ENCODE measurements at regions not wholly inside any gene's neighbourhood (a gene's known extent, or its start where the extent isn't known, plus 50 kb on each side); places are given as distances from the start of the nearest gene placed in this dataset.

GRCh38 chr2:126307740-126308139 is 348.2 kb upstream of the GYPC start:
- H3K27ac ChIP-seq (ENCODE audit: low read length) = no peak overlapping the region
- H3K9me3 ChIP-seq (ENCODE audit: low read length) = no peaks in the 10 kb centered on the region; the same call in 1 of the 2 replicates
- BruUV-seq (replicated peaks) = no TSS peak
- no peak for ATAC-seq
- no peak overlapping the region for H3K4me3 ChIP-seq (ENCODE audit: low read length)
- POLR2A ChIA-PET (ENCODE audit: unreplicated experiment) = no interaction called here
- H4K20me1 ChIP-seq (ENCODE audit: low read length) = no peaks in the 10 kb centered on the region
- H3K36me3 ChIP-seq (ENCODE audit: low read depth, low read length) = no peaks in the 10 kb centered on the region
- H3K9ac ChIP-seq (ENCODE audit: low read length) = no peak overlapping the region
- TF ChIP-seq EZH2phosphoT487 (IDR thresholded peaks at IDR 0.05; ENCODE audit: borderline replicate concordance, low read length) (no peak), CTCF (conservative IDR thresholded peaks at IDR 0.05; ENCODE audit: low read depth, low read length) (no peak), EZH2 (IDR thresholded peaks at IDR 0.05; ENCODE audit: low read length, unreplicated experiment) (no peak)
- no peak overlapping the region for H3K4me2 ChIP-seq (ENCODE audit: low read length)
- no peaks in the 10 kb centered on the region for H3K27me3 ChIP-seq (ENCODE audit: low read length)
- H2AFZ ChIP-seq (ENCODE audit: low read length) = no peak overlapping the region
- no peaks in the 10 kb centered on the region for H3K79me2 ChIP-seq (ENCODE audit: low read length)
- H3F3A ChIP-seq (ENCODE audit: low read length, unreplicated experiment) = no peaks in the 10 kb centered on the region
- CTCF ChIA-PET = no interaction called here
- H3K4me1 ChIP-seq (ENCODE audit: insufficient read depth, low read length) = no peaks in the 10 kb centered on the region
- no peak for DNase-seq
- intact Hi-C loops (cut with micrococcal nuclease) = no loop called here
- no peaks in the 10 kb centered on the region for H3K9me2 ChIP-seq (replicated peaks; ENCODE audit: low read length)

GRCh38 chr2:126309185-126309584 is 346.8 kb upstream of the GYPC start:
- H3K9me2 ChIP-seq (replicated peaks; ENCODE audit: low read length) = no peaks in the 10 kb centered on the region
- intact Hi-C loops (cut with micrococcal nuclease) = no loop called here
- no TSS peak for BruUV-seq (replicated peaks)
- ChIA-PET POLR2A (ENCODE audit: unreplicated experiment) (no interaction called here), CTCF (no interaction called here)
- H3K9ac ChIP-seq (ENCODE audit: low read length) = no peak overlapping the region
- no peak for TF ChIP-seq CTCF (conservative IDR thresholded peaks at IDR 0.05; ENCODE audit: low read depth, low read length)
- TF ChIP-seq EZH2 (IDR thresholded peaks at IDR 0.05; ENCODE audit: low read length, unreplicated experiment) = no peak
- ATAC-seq = no peak
- H3F3A ChIP-seq (ENCODE audit: low read length, unreplicated experiment) = no peaks in the 10 kb centered on the region
- H3K4me1 ChIP-seq (ENCODE audit: insufficient read depth, low read length) = no peaks in the 10 kb centered on the region
- H3K9me3 ChIP-seq (ENCODE audit: low read length) = no peaks in the 10 kb centered on the region; the same call in 1 of the 2 replicates
- H3K27me3 ChIP-seq (ENCODE audit: low read length) = no peaks in the 10 kb centered on the region
- H2AFZ ChIP-seq (ENCODE audit: low read length) = no peak overlapping the region
- no peaks in the 10 kb centered on the region for H3K36me3 ChIP-seq (ENCODE audit: low read depth, low read length)
- no peaks in the 10 kb centered on the region for H3K79me2 ChIP-seq (ENCODE audit: low read length)
- H3K4me3 ChIP-seq (ENCODE audit: low read length) = no peak overlapping the region
- H4K20me1 ChIP-seq (ENCODE audit: low read length) = no peaks in the 10 kb centered on the region
- H3K27ac ChIP-seq (ENCODE audit: low read length) = no peak overlapping the region
- no peak overlapping the region for H3K4me2 ChIP-seq (ENCODE audit: low read length)
- DNase-seq = no peak

GRCh38 chr2:126312579-126312978 is 343.4 kb upstream of the GYPC start:
- TF ChIP-seq CTCF (conservative IDR thresholded peaks at IDR 0.05; ENCODE audit: low read depth, low read length) = no peak
- no peak for TF ChIP-seq EZH2 (IDR thresholded peaks at IDR 0.05; ENCODE audit: low read length, unreplicated experiment)
- TF ChIP-seq EZH2phosphoT487 (IDR thresholded peaks at IDR 0.05; ENCODE audit: borderline replicate concordance, low read length) = no peak
- Histone ChIP-seq H3K79me2 (ENCODE audit: low read length) (no peaks in the 10 kb centered on the region), H3K4me1 (ENCODE audit: insufficient read depth, low read length) (no peaks in the 10 kb centered on the region), H3K9me3 (ENCODE audit: low read length) (no peaks in the 10 kb centered on the region), H3K27ac (ENCODE audit: low read length) (no peak overlapping the region), H3K9me2 (replicated peaks; ENCODE audit: low read length) (no peaks in the 10 kb centered on the region), H3K4me2 (ENCODE audit: low read length) (no peak overlapping the region), H3K36me3 (ENCODE audit: low read depth, low read length) (no peaks in the 10 kb centered on the region), H3K27me3 (ENCODE audit: low read length) (no peaks in the 10 kb centered on the region), H3K4me3 (ENCODE audit: low read length) (no peak overlapping the region), H3F3A (ENCODE audit: low read length, unreplicated experiment) (no peaks in the 10 kb centered on the region), H3K9ac (ENCODE audit: low read length) (no peak overlapping the region), H4K20me1 (ENCODE audit: low read length) (no peaks in the 10 kb centered on the region), H2AFZ (ENCODE audit: low read length) (no peak overlapping the region)
- CTCF ChIA-PET = no interaction called here
- intact Hi-C loops (cut with micrococcal nuclease) = no loop called here
- ATAC-seq = no peak
- DNase-seq = no peak
- no TSS peak for BruUV-seq (replicated peaks)
- POLR2A ChIA-PET (ENCODE audit: unreplicated experiment) = no interaction called here
